GM23338 (cell line): ENCODE measurements at regions not wholly inside any gene's neighbourhood (a gene's known extent, or its start where the extent isn't known, plus 50 kb on each side); places are given as distances from the start of the nearest gene placed in this dataset.
A peak's percentile ranks its signal among the peaks of the same experiment; 100 is the strongest.

Source experiments
- ATAC-seq: fragments of 200-7000 bp; cut with Tn5 transposase; 3 replicates; pipeline ENCODE4 v1.9.1; 2020
- DNase-seq: peaks from one replicate; pipeline ENCODE4 v3.0.0-alpha.2; 2015; ENCODE audit warnings: low spot score
- H2AFZ ChIP-seq: fragments of 200-600 bp; sonication (generic); 2 replicates; pipeline ENCODE4 v1.8.0; 2016; ENCODE audit warnings: antibody characterized with exemption, mild to moderate bottlenecking, moderate library complexity
- H3F3A ChIP-seq: fragments of 200-600 bp; sonication (generic); replicated peaks from 2 replicates; pipeline ENCODE4 v1.8.0; 2017; ENCODE audit warnings: antibody characterized with exemption, mixed run types, low read depth
- H3K27ac ChIP-seq: fragments of 200-600 bp; sonication (generic); 2 replicates; pipeline ENCODE4 v1.6.1; 2016; ENCODE audit warnings: low read depth
- H3K27me3 ChIP-seq: fragments of 200-600 bp; sonication (generic); 2 replicates; pipeline ENCODE4 v1.8.0; 2016; ENCODE audit warnings: mild to moderate bottlenecking, mixed run types, moderate library complexity; ENCODE audit not compliant: insufficient read depth
- H3K36me3 ChIP-seq: fragments of 200-600 bp; sonication (generic); 2 replicates; pipeline ENCODE4 v1.8.0; 2016; ENCODE audit warnings: mild to moderate bottlenecking; ENCODE audit not compliant: insufficient read depth
- H3K4me1 ChIP-seq: fragments of 200-600 bp; sonication (generic); 2 replicates; pipeline ENCODE4 v1.8.0; 2016; ENCODE audit warnings: mild to moderate bottlenecking, moderate library complexity; ENCODE audit not compliant: insufficient read depth
- H3K4me2 ChIP-seq: fragments of 200-600 bp; sonication (generic); 2 replicates; pipeline ENCODE4 v1.7.1; 2017; ENCODE audit warnings: mixed run types
- H3K4me3 ChIP-seq: fragments of 200-600 bp; sonication (generic); 2 replicates; pipeline ENCODE4 v1.6.1; 2016; ENCODE audit warnings: mixed run types
- H3K79me2 ChIP-seq: fragments of 200-600 bp; sonication (generic); replicated peaks from 2 replicates; pipeline ENCODE4 v1.8.0; 2017; ENCODE audit warnings: mild to moderate bottlenecking; ENCODE audit not compliant: insufficient read depth
- H3K9me2 ChIP-seq: fragments of 200-600 bp; sonication (generic); 2 replicates; pipeline ENCODE4 v1.8.0; 2017; ENCODE audit not compliant: insufficient read depth
- H4K20me1 ChIP-seq: fragments of 200-600 bp; sonication (generic); replicated peaks from 2 replicates; pipeline ENCODE4 v1.8.0; 2017; ENCODE audit warnings: mild to moderate bottlenecking; ENCODE audit not compliant: insufficient read depth
- H3K27ac Mint-ChIP-seq: 2 replicates; pipeline ENCODE4 v1.8.0; 2020; ENCODE audit warnings: inconsistent platforms, mild to moderate bottlenecking, moderate library complexity, mixed read lengths
- H3K27me3 Mint-ChIP-seq: 3 replicates; pipeline ENCODE4 v1.8.0; 2022; ENCODE audit warnings: low read depth, mild to moderate bottlenecking, moderate library complexity, mixed read lengths, inconsistent platforms; ENCODE audit not compliant: insufficient read depth, poor library complexity
- H3K36me3 Mint-ChIP-seq: 3 replicates; pipeline ENCODE4 v1.8.0; 2021; ENCODE audit warnings: low read depth, mild to moderate bottlenecking, inconsistent platforms, moderate library complexity, mixed read lengths
- H3K4me1 Mint-ChIP-seq: 3 replicates; pipeline ENCODE4 v1.8.0; 2020; ENCODE audit warnings: mild to moderate bottlenecking, inconsistent platforms, mixed read lengths
- H3K4me3 Mint-ChIP-seq: 3 replicates; pipeline ENCODE4 v1.8.0; 2021; ENCODE audit warnings: moderate library complexity, mild to moderate bottlenecking, inconsistent platforms, mixed read lengths
- H3K9me3 Mint-ChIP-seq: 3 replicates; pipeline ENCODE4 v1.8.0; 2020; ENCODE audit warnings: moderate library complexity, mild to moderate bottlenecking, inconsistent platforms, mixed read lengths
- CTCF ChIP-seq, 2 experiments: fragments of 200-600 bp in 1 of 2; sonication (generic) in 1 of 2; conservative IDR thresholded peaks; 2 replicates each; pipeline versions ENCODE4 v1.5.1 to v1.6.1; 2016 to 2017; ENCODE audit warnings: antibody characterized with exemption in 2 of 2, low read depth in 2 of 2, mild to moderate bottlenecking in 2 of 2, moderate library complexity in 1 of 2
- ETS1 ChIP-seq: IDR thresholded peaks from 2 replicates; pipeline ENCODE4 v1.6.1; 2016; ENCODE audit warnings: antibody characterized with exemption
- EZH2 ChIP-seq: fragments of 200-600 bp; sonication (generic); IDR thresholded peaks from one replicate; pipeline ENCODE4 v1.8.0; 2017; ENCODE audit warnings: antibody characterized with exemption, mild to moderate bottlenecking, low read depth; ENCODE audit not compliant: unreplicated experiment
- EZH2phosphoT487 ChIP-seq: fragments of 200-600 bp; sonication (generic); IDR thresholded peaks from one replicate; pipeline ENCODE4 v1.8.1; 2018; ENCODE audit warnings: antibody characterized with exemption; ENCODE audit not compliant: unreplicated experiment
- NANOG ChIP-seq: IDR thresholded peaks from 2 replicates; pipeline ENCODE4 v1.6.1; 2016; ENCODE audit warnings: antibody characterized with exemption, borderline replicate concordance
- REST ChIP-seq: IDR thresholded peaks from one replicate; pipeline ENCODE4 v1.6.1; 2018; ENCODE audit warnings: antibody characterized with exemption; ENCODE audit not compliant: unreplicated experiment
- STAT1 ChIP-seq: IDR thresholded peaks from one replicate; pipeline ENCODE4 v1.6.1; 2016; ENCODE audit warnings: antibody characterized with exemption; ENCODE audit not compliant: unreplicated experiment
- ZNF114 ChIP-seq: fragments of 250-450 bp; sonication (Bioruptor Pico); IDR thresholded peaks from 2 replicates; pipeline ENCODE4 v1.5.0; 2020; ENCODE audit warnings: mild to moderate bottlenecking, moderate library complexity

- Mint-ChIP-seq H3K27ac (no peak overlapping the region), H3K4me1 (peaks cover 30% of the 10 kb centered on the region)
- H3F3A ChIP-seq = no peaks in the 10 kb centered on the region
Observed at GRCh38 chr3:8112587-8112986, 389.0 kb upstream of the LMCD1 start.

GRCh38 chr3:8113626-8114025, 388.0 kb upstream of the LMCD1 start:
- Histone ChIP-seq H3K79me2 (no peaks in the 10 kb centered on the region), H3K4me1 (peaks cover 23% of the 10 kb centered on the region), H4K20me1 (no peaks in the 10 kb centered on the region), H3K27ac (no peak overlapping the region), H3K27me3 (no peaks in the 10 kb centered on the region), H3K4me3 (no peak overlapping the region), H3F3A (no peaks in the 10 kb centered on the region), H3K9me2 (0 out of 2 replicates have a peak, but pooled peaks cover 3% of the 10 kb centered on the region), H3K36me3 (no peaks in the 10 kb centered on the region), H2AFZ (no peak overlapping the region; the same call in 1 of the 2 replicates), H3K4me2 (0 out of 2 replicates have a peak overlapping the region, but pooled peaks have one; percentile 18)
- peaks cover 2% of the 10 kb centered on the region; the same call in 2 of the 3 replicates for H3K9me3 Mint-ChIP-seq
- H3K27ac Mint-ChIP-seq = 0 out of 2 replicates have a peak overlapping the region, but pooled peaks have one; percentile 26
- H3K4me3 Mint-ChIP-seq = no peak overlapping the region
- ATAC-seq = no peak
- H3K4me1 Mint-ChIP-seq = peaks cover 30% of the 10 kb centered on the region
- no peaks in the 10 kb centered on the region for H3K27me3 Mint-ChIP-seq
- no peak for DNase-seq
- H3K36me3 Mint-ChIP-seq = no peaks in the 10 kb centered on the region
- no peak for TF ChIP-seq REST
- TF ChIP-seq NANOG = no peak
- TF ChIP-seq STAT1 = no peak
- no peak for TF ChIP-seq EZH2
- no peak for TF ChIP-seq CTCF (conservative IDR thresholded peaks at IDR 0.05; ENCODE audit: low read depth in 2 of 2)
- TF ChIP-seq ETS1 = no peak
- TF ChIP-seq EZH2phosphoT487 = no peak
- TF ChIP-seq ZNF114 (CRISPR knock-in tag) = no peak

More at GRCh38 chr3:8112587-8112986, 389.0 kb upstream of the LMCD1 start:
- H3K9me3 Mint-ChIP-seq = peaks cover 2% of the 10 kb centered on the region; the same call in 2 of the 3 replicates
- Histone ChIP-seq H3K36me3 (no peaks in the 10 kb centered on the region), H3K79me2 (no peaks in the 10 kb centered on the region), H4K20me1 (no peaks in the 10 kb centered on the region), H3K9me2 (0 out of 2 replicates have a peak, but pooled peaks cover 3% of the 10 kb centered on the region), H3K27me3 (no peaks in the 10 kb centered on the region), H2AFZ (peak overlapping the region; percentile 25; the same call in 1 of the 2 replicates), H3K4me1 (peaks cover 23% of the 10 kb centered on the region), H3K27ac (no peak overlapping the region), H3K4me3 (no peak overlapping the region), H3K4me2 (peak overlapping the region; percentile 18; the same call in 1 of the 2 replicates)
- TF ChIP-seq CTCF (conservative IDR thresholded peaks at IDR 0.05; ENCODE audit: low read depth in 2 of 2) (no peak), STAT1 (no peak)
- H3K27me3 Mint-ChIP-seq = no peaks in the 10 kb centered on the region
- no peaks in the 10 kb centered on the region for H3K36me3 Mint-ChIP-seq
- DNase-seq (no peak), ATAC-seq (no peak)
- no peak overlapping the region for H3K4me3 Mint-ChIP-seq
